ENCODE measurements at regions not wholly inside any gene's neighbourhood (a gene's known extent, or its start where the extent isn't known, plus 50 kb on each side); places are given as distances from the start of the nearest gene placed in this dataset.

- intact Hi-C loops (cut with DNase I): no loop called here
- no peak overlapping the region for H3K27ac ChIP-seq
These were observed 171.2 kb upstream of the OLIG3 start for GRCh38 chr6:137665342-137665934.

DNA sequence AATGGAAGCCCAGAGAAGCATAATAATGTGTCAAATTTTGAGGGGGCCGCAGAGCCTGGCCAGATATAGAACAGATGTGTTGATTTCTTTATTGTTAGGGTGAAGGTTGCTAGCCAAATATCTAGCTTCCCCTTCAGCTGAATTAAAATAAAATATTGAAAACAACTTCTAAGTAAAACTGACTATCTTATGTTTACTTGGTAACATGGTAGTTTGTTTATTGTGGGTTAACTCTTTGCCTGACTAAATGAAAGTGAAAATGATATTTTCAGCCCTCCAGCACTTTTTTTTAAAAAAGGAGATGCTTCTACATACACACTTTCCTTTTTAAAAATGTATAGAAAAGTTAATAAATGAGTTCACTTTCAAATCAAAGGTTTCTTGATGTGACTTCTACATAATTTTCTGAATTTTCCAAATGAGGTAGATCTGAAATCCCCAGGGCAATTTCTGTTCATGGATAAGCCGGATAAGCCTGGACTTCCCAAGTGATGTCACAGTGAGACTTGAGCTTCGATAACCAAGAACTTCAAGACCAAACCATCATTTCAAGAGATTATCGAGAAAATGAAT lies 172.1 kb upstream of the OLIG3 start:
- H3K27me3 ChIP-seq (ENCODE audit: insufficient read depth in 3 of 3, low read length in 2 of 3): no peaks in the 10 kb centered on the region
- H3K27ac ChIP-seq: no peak overlapping the region
- no peak overlapping the region for H3K4me3 ChIP-seq
- H3K4me1 ChIP-seq: no peaks in the 10 kb centered on the region
- no peak for DNase-seq
- H3K36me3 ChIP-seq (ENCODE audit: insufficient read depth in 1 of 2, low read depth in 1 of 2): no peaks in the 10 kb centered on the region
- intact Hi-C loops (cut with DNase I): no loop called here
- 51 to 69% (median 52%) methylated on average over 4 of the region's 4 CpGs for WGBS, 3 donors
- no peaks in the 10 kb centered on the region for H3K9me3 ChIP-seq
- no peak for ATAC-seq
- TF ChIP-seq CTCF (IDR thresholded peaks at IDR 0.05): no peak

More at GRCh38 chr6:137665342-137665934, 171.2 kb upstream of the OLIG3 start:
- ATAC-seq (no peak), DNase-seq (no peak)
- no peak for TF ChIP-seq CTCF (IDR thresholded peaks at IDR 0.05)
- no peaks in the 10 kb centered on the region for H3K9me3 ChIP-seq
- no peaks in the 10 kb centered on the region for H3K4me1 ChIP-seq
- WGBS, 3 donors: 44 to 51% (median 45%) methylated on average over 6 of the region's 6 CpGs
- no peaks in the 10 kb centered on the region for H3K36me3 ChIP-seq (ENCODE audit: insufficient read depth in 1 of 2, low read depth in 1 of 2)
- H3K4me3 ChIP-seq: no peak overlapping the region
- H3K27me3 ChIP-seq (ENCODE audit: insufficient read depth in 3 of 3, low read length in 2 of 3): no peaks in the 10 kb centered on the region

- H3K4me3 ChIP-seq: no peak overlapping the region
- H3K27me3 ChIP-seq (ENCODE audit: insufficient read depth in 3 of 3, low read length in 2 of 3): no peaks in the 10 kb centered on the region
- DNase-seq (no peak), ATAC-seq (no peak)
- intact Hi-C loops (cut with DNase I): no loop called here
- H3K4me1 ChIP-seq: no peaks in the 10 kb centered on the region
- H3K9me3 ChIP-seq: no peaks in the 10 kb centered on the region
- H3K27ac ChIP-seq: no peak overlapping the region
- no peaks in the 10 kb centered on the region for H3K36me3 ChIP-seq (ENCODE audit: insufficient read depth in 1 of 2, low read depth in 1 of 2)
- TF ChIP-seq CTCF (IDR thresholded peaks at IDR 0.05): no peak
- WGBS, 3 donors: 54 to 70% (median 64%) methylated on average over 3 of the region's 3 CpGs
These were observed 179.4 kb upstream of the OLIG3 start for GRCh38 chr6:137673603-137674002.

- no peaks in the 10 kb centered on the region for H3K36me3 ChIP-seq (ENCODE audit: insufficient read depth in 1 of 2, low read depth in 1 of 2)
- H3K4me1 ChIP-seq: no peaks in the 10 kb centered on the region
- H3K9me3 ChIP-seq: no peaks in the 10 kb centered on the region
- 86 to 88% (median 86%) methylated on average over 2 of the region's 2 CpGs for WGBS, 3 donors
- H3K27me3 ChIP-seq (ENCODE audit: insufficient read depth in 3 of 3, low read length in 2 of 3): no peaks in the 10 kb centered on the region
- TF ChIP-seq CTCF (IDR thresholded peaks at IDR 0.05): no peak
- intact Hi-C loops (cut with DNase I): no loop called here
- H3K27ac ChIP-seq: no peak overlapping the region
- no peak for ATAC-seq
- H3K4me3 ChIP-seq: no peak overlapping the region
- DNase-seq: no peak
These were observed 182.7 kb upstream of the OLIG3 start for GRCh38 chr6:137676888-137677287.

- Histone ChIP-seq H3K36me3 (ENCODE audit: insufficient read depth in 1 of 2, low read depth in 1 of 2) (no peaks in the 10 kb centered on the region), H3K27me3 (ENCODE audit: insufficient read depth in 3 of 3, low read length in 2 of 3) (no peaks in the 10 kb centered on the region), H3K27ac (no peak overlapping the region), H3K4me3 (no peak overlapping the region), H3K4me1 (no peaks in the 10 kb centered on the region), H3K9me3 (no peaks in the 10 kb centered on the region)
- 86% methylated on average over 5 of the region's 5 CpGs for WGBS, 3 donors
- intact Hi-C loops (cut with DNase I): no loop called here
- ATAC-seq (no peak), DNase-seq (peak in 1 of 2 donors; percentile 17)
- no peak for TF ChIP-seq CTCF (IDR thresholded peaks at IDR 0.05)
These were observed 183.5 kb upstream of the OLIG3 start for GRCh38 chr6:137677709-137678108.

All from psoas muscle (tissue), 7 donors.